ENCODE measurements at regions not wholly inside any gene's neighbourhood (a gene's known extent, or its start where the extent isn't known, plus 50 kb on each side); places are given as distances from the start of the nearest gene placed in this dataset.
"Not testable (repeated sequence)": the region's sequence is repeated elsewhere in the genome, so short reads cannot be mapped to it uniquely, and the experiment has no call there.

- TF ChIP-seq KDM2A (CRISPR knock-in tag; IDR thresholded peaks at IDR 0.05; ENCODE audit: borderline replicate concordance, low read depth) (no peak), BATF2 (CRISPR knock-in tag; IDR thresholded peaks at IDR 0.05) (no peak), ZNF841 (CRISPR knock-in tag; IDR thresholded peaks at IDR 0.05; ENCODE audit: borderline replicate concordance) (peak; percentile 91; the same call in 1 of the 2 replicates), RXRB (CRISPR knock-in tag; IDR thresholded peaks at IDR 0.05; ENCODE audit: borderline replicate concordance) (no peak), ZMYM4 (CRISPR knock-in tag; IDR thresholded peaks at IDR 0.05) (no peak), SP1 (IDR thresholded peaks at IDR 0.05) (no peak), SP1 (CRISPR knock-in tag; IDR thresholded peaks at IDR 0.05) (no peak)
Measured at GRCh38 chr6:2324166-2324953, 79.0 kb upstream of the GMDS start (continued).

GRCh38 chr6:2317498-2317897, 72.1 kb upstream of the GMDS start:
- H3K4me1 ChIP-seq (ENCODE audit: insufficient read depth, low read length); H3K4me3 ChIP-seq (replicated peaks in 1 of 3; ENCODE audit: insufficient read depth in 1 of 3, low read depth in 2 of 3, low read length in 3 of 3); H3K9ac ChIP-seq (ENCODE audit: insufficient read depth, low read depth, low read length); FAIRE-seq; H2AFZ ChIP-seq (ENCODE audit: low read length); CTCF ChIA-PET (ENCODE audit: low intra/inter-chr PET ratio, low total read pairs); DNase-seq (ENCODE audit: low spot score); H4K20me1 ChIP-seq (ENCODE audit: insufficient read depth, low read length); H3K36me3 ChIP-seq (replicated peaks in 1 of 2; ENCODE audit: control insufficient read depth in 1 of 2, insufficient read depth in 2 of 2, low read length in 2 of 2); POLR2A ChIA-PET; BruUV-seq (replicated peaks); H3K4me2 ChIP-seq (ENCODE audit: low read depth, low read length); H3K27me3 ChIP-seq (ENCODE audit: control insufficient read depth in 1 of 2, insufficient read depth in 2 of 2, low read length in 2 of 2); in situ Hi-C loops (cut with HindIII; ENCODE audit: extremely low pct_ligation_motif_present, low pct_unique_long_range_greater_than_20kb); H3K79me2 ChIP-seq (ENCODE audit: insufficient read depth, low read length); H3K27ac ChIP-seq (ENCODE audit: extremely low read length, insufficient read depth, low read length); ATAC-seq; intact Hi-C loops (cut with micrococcal nuclease; ENCODE audit: unreplicated experiment): not testable (repeated sequence)
- H3K9me3 ChIP-seq (ENCODE audit: low read length): peaks cover 28% of the 10 kb centered on the region
- WGBS (ENCODE audit: low lambda C conversion rate): 96% methylated on average over 11 of the region's 11 CpGs
- TF ChIP-seq ZNF124 (CRISPR knock-in tag; IDR thresholded peaks at IDR 0.05): peak; percentile 98
